DND-41 (cell line): ENCODE measurements at regions not wholly inside any gene's neighbourhood (a gene's known extent, or its start where the extent isn't known, plus 50 kb on each side); places are given as distances from the start of the nearest gene placed in this dataset.

Experiments
- ATAC-seq: fragments of 200-7000 bp; cut with Tn5 transposase; 3 replicates; pipeline ENCODE4 v1.9.1; 2021; ENCODE audit warnings: low read depth; ENCODE audit not compliant: insufficient read depth
- DNase-seq: peaks from one replicate; pipeline ENCODE4 v3.0.0-alpha.2; 2020
- H2AFZ ChIP-seq: 2 replicates; pipeline ENCODE4 v1.6.0; 2012; ENCODE audit warnings: low read depth, low read length
- H3K27ac ChIP-seq: 2 replicates; pipeline ENCODE4 v1.5.1; 2012; ENCODE audit warnings: low read length, inconsistent platforms
- H3K27me3 ChIP-seq: fragments of 200-600 bp; sonication (generic); 2 replicates; pipeline ENCODE4 v1.6.0; 2012; ENCODE audit warnings: low read length, mild to moderate bottlenecking, inconsistent platforms; ENCODE audit not compliant: insufficient read depth, poor library complexity
- H3K36me3 ChIP-seq: 2 replicates; pipeline ENCODE4 v1.5.1; 2012; ENCODE audit warnings: low read length, inconsistent platforms; ENCODE audit not compliant: insufficient read depth
- H3K4me1 ChIP-seq: 2 replicates; pipeline ENCODE4 v1.5.1; 2012; ENCODE audit warnings: mild to moderate bottlenecking, low read length; ENCODE audit not compliant: insufficient read depth
- H3K4me2 ChIP-seq: 2 replicates; pipeline ENCODE4 v1.6.0; 2012; ENCODE audit warnings: mild to moderate bottlenecking, moderate library complexity, low read length, inconsistent platforms; ENCODE audit not compliant: insufficient read depth
- H3K4me3 ChIP-seq, 2 experiments: fragments of 200-600 bp in 1 of 2; shearing (Covaris generic) in 1 of 2; 2 replicates each; pipeline ENCODE4 v1.5.1; 2012 to 2016; ENCODE audit warnings: inconsistent platforms in 2 of 2, low read length in 2 of 2, mild to moderate bottlenecking in 2 of 2, low read depth in 1 of 2, moderate library complexity in 1 of 2
- H3K79me2 ChIP-seq: 2 replicates; pipeline ENCODE4 v1.6.0; 2012; ENCODE audit warnings: low read length, inconsistent platforms; ENCODE audit not compliant: insufficient read depth
- H3K9ac ChIP-seq: 2 replicates; pipeline ENCODE4 v1.6.0; 2012; ENCODE audit warnings: low read depth, mild to moderate bottlenecking, inconsistent platforms, low read length, moderate library complexity
- H3K9me3 ChIP-seq: 2 replicates; pipeline ENCODE4 v1.5.1; 2012; ENCODE audit warnings: low read length, moderate library complexity, mild to moderate bottlenecking, inconsistent platforms; ENCODE audit not compliant: insufficient read depth, severe bottlenecking
- H4K20me1 ChIP-seq: 2 replicates; pipeline ENCODE4 v1.6.0; 2012; ENCODE audit warnings: low read length; ENCODE audit not compliant: insufficient read depth
- CTCF ChIP-seq: IDR thresholded peaks from 2 replicates; pipeline ENCODE4 v1.5.1; 2012; ENCODE audit warnings: borderline replicate concordance, low read length, moderate library complexity, mild to moderate bottlenecking; ENCODE audit not compliant: poor library complexity, severe bottlenecking; ENCODE audit errors: extremely low read depth
- EZH2 ChIP-seq: IDR thresholded peaks from 3 replicates; pipeline ENCODE4 v1.6.1; 2012; ENCODE audit warnings: borderline replicate concordance, low read depth, mild to moderate bottlenecking, moderate library complexity, low read length, inconsistent platforms; ENCODE audit not compliant: severe bottlenecking

- no peak overlapping the region for H3K4me2 ChIP-seq
- H3K4me3 ChIP-seq, result no peak overlapping the region
- no peak overlapping the region for H2AFZ ChIP-seq
- no peaks in the 10 kb centered on the region for H3K79me2 ChIP-seq
- TF ChIP-seq EZH2 (no peak), CTCF (no peak)
- H3K9me3 ChIP-seq, result peaks cover 26% of the 10 kb centered on the region
- no peaks in the 10 kb centered on the region for H4K20me1 ChIP-seq
- H3K27me3 ChIP-seq, result no peaks in the 10 kb centered on the region
- ATAC-seq, result no peak
- H3K27ac ChIP-seq, result no peak overlapping the region
- no peak overlapping the region for H3K9ac ChIP-seq
- no peak for DNase-seq
- peaks cover 15% of the 10 kb centered on the region for H3K4me1 ChIP-seq
- H3K36me3 ChIP-seq, result no peaks in the 10 kb centered on the region
Observed at GRCh38 chr16:35906440-35906839, 2447.0 kb downstream of the TP53TG3F start.

DNA sequence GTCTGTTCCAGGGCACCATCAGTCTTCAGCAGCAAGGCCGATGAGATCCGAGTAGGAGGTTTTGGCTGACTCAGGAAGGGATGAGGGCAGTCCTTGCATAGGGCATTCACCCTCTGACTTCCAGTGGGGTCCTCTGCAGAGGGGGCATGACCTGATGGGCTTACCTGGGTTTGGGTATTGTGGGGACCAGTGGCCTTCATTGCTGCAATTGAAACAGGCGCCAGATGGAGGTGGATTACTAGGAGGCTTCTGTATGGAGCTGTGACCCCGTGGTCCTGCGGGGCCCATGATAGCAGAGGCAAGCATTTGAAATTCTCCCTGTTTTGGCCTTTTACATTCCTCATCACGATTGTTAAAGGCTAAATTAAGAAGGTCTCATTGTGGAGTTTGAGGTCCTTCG, 2448.7 kb downstream of the TP53TG3F start:
- H3K4me2 ChIP-seq, result no peak overlapping the region
- no peak overlapping the region for H3K27ac ChIP-seq
- no peaks in the 10 kb centered on the region for H3K27me3 ChIP-seq
- no peak overlapping the region for H3K4me3 ChIP-seq
- H3K79me2 ChIP-seq, result no peaks in the 10 kb centered on the region
- peaks cover 15% of the 10 kb centered on the region for H3K4me1 ChIP-seq
- no peaks in the 10 kb centered on the region for H3K36me3 ChIP-seq
- no peak for ATAC-seq
- no peak for DNase-seq
- H3K9ac ChIP-seq, result no peak overlapping the region
- TF ChIP-seq EZH2, result no peak
- no peak for TF ChIP-seq CTCF
- H3K9me3 ChIP-seq, result peaks cover 26% of the 10 kb centered on the region
- no peak overlapping the region for H2AFZ ChIP-seq
- H4K20me1 ChIP-seq, result no peaks in the 10 kb centered on the region

GRCh38 chr16:35908942-35909341, 2449.5 kb downstream of the TP53TG3F start:
- DNase-seq (peak; percentile 27), ATAC-seq (no peak)
- TF ChIP-seq CTCF (peak; percentile 64), EZH2 (no peak)
- H3K36me3 ChIP-seq, result no peaks in the 10 kb centered on the region
- H2AFZ ChIP-seq, result no peak overlapping the region
- no peak overlapping the region for H3K9ac ChIP-seq
- peaks cover 33% of the 10 kb centered on the region for H3K9me3 ChIP-seq
- H3K4me1 ChIP-seq, result peaks cover 15% of the 10 kb centered on the region
- H3K4me3 ChIP-seq, result no peak overlapping the region
- H4K20me1 ChIP-seq, result no peaks in the 10 kb centered on the region
- no peaks in the 10 kb centered on the region for H3K27me3 ChIP-seq
- H3K4me2 ChIP-seq, result no peak overlapping the region
- no peak overlapping the region; the same call in 1 of the 2 replicates for H3K27ac ChIP-seq
- no peaks in the 10 kb centered on the region for H3K79me2 ChIP-seq

GRCh38 chr16:35909351-35909954, 2450.0 kb downstream of the TP53TG3F start:
- no peaks in the 10 kb centered on the region for H4K20me1 ChIP-seq
- no peak overlapping the region for H3K4me2 ChIP-seq
- H3K4me3 ChIP-seq, result no peak overlapping the region
- peaks cover 15% of the 10 kb centered on the region for H3K4me1 ChIP-seq
- ATAC-seq (no peak), DNase-seq (no peak)
- no peaks in the 10 kb centered on the region for H3K79me2 ChIP-seq
- H3K36me3 ChIP-seq, result no peaks in the 10 kb centered on the region
- no peaks in the 10 kb centered on the region for H3K27me3 ChIP-seq
- H2AFZ ChIP-seq, result no peak overlapping the region
- peaks cover 34% of the 10 kb centered on the region for H3K9me3 ChIP-seq
- no peak overlapping the region for H3K27ac ChIP-seq
- H3K9ac ChIP-seq, result no peak overlapping the region
- TF ChIP-seq CTCF (no peak), EZH2 (no peak)
